NB4 (cell line): ENCODE measurements at regions not wholly inside any gene's neighbourhood (a gene's known extent, or its start where the extent isn't known, plus 50 kb on each side); places are given as distances from the start of the nearest gene placed in this dataset.

Experiments
- POLR2A ChIP-seq: IDR thresholded peaks from 2 replicates; pipeline ENCODE4 v1.6.1; 2011; ENCODE audit warnings: mild to moderate bottlenecking; ENCODE audit not compliant: insufficient read length; ENCODE audit errors: extremely low read depth
- TF ChIP-seq, protein P1 (sequence below): IDR thresholded peaks from one replicate; pipeline ENCODE4 v1.5.1; 2012; ENCODE audit warnings: low read depth, low read length

DNA sequence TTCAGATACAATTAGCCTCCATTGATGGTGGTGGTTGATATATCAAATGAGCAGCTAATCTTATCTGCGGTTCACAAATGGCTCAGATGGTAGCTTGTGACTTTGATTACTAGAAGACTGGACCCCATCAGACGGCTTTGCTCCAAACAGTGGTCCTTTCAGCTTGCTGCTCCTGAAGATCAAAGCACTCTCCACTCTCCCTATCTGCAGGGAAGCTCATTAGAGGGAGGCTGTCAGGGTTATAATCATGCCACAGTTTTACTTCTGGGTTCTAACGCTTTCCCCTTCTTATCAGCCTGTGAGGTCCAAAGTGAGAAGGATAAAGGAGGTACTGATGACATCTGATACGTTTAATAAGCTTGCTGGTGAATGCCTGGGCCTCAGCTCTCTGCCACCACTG, 247.1 kb upstream of the NT5C1B start:
- TF ChIP-seq, protein P1, sequence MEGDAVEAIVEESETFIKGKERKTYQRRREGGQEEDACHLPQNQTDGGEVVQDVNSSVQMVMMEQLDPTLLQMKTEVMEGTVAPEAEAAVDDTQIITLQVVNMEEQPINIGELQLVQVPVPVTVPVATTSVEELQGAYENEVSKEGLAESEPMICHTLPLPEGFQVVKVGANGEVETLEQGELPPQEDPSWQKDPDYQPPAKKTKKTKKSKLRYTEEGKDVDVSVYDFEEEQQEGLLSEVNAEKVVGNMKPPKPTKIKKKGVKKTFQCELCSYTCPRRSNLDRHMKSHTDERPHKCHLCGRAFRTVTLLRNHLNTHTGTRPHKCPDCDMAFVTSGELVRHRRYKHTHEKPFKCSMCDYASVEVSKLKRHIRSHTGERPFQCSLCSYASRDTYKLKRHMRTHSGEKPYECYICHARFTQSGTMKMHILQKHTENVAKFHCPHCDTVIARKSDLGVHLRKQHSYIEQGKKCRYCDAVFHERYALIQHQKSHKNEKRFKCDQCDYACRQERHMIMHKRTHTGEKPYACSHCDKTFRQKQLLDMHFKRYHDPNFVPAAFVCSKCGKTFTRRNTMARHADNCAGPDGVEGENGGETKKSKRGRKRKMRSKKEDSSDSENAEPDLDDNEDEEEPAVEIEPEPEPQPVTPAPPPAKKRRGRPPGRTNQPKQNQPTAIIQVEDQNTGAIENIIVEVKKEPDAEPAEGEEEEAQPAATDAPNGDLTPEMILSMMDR = no peak
- no peak for TF ChIP-seq POLR2A
